HG02588 (cell line): ENCODE measurements at regions not wholly inside any gene's neighbourhood (a gene's known extent, or its start where the extent isn't known, plus 50 kb on each side); places are given as distances from the start of the nearest gene placed in this dataset.
"Not testable (repeated sequence)": the region's sequence is repeated elsewhere in the genome, so short reads cannot be mapped to it uniquely, and the experiment has no call there.

ENCODE experiments used
- ATAC-seq: cut with Tn5 transposase; IDR thresholded peaks from one replicate; pipeline ENCODE4 v1.9.1; 2021; ENCODE audit warnings: mild to moderate bottlenecking, moderate library complexity; ENCODE audit not compliant: unreplicated experiment

GRCh38 chr17:27365329-27365945, 71.5 kb downstream of the WSB1 start:
- ATAC-seq, result not testable (repeated sequence)

- ATAC-seq, result no peak
These were observed 72.5 kb downstream of the WSB1 start for GRCh38 chr17:27366437-27366836.

GRCh38 chr17:27367121-27367981, 73.4 kb downstream of the WSB1 start:
- no peak for ATAC-seq

- no peak for ATAC-seq
These were observed 74.4 kb downstream of the WSB1 start for GRCh38 chr17:27368151-27368795.

- no peak for ATAC-seq
These were observed 75.1 kb downstream of the WSB1 start for GRCh38 chr17:27368980-27369379.

GRCh38 chr17:27370776-27371175, 76.9 kb downstream of the WSB1 start:
- no peak for ATAC-seq

GRCh38 chr17:27373695-27374094, 79.8 kb downstream of the WSB1 start:
- ATAC-seq, result not testable (repeated sequence)

GRCh38 chr17:27376637-27377547, 79.4 kb upstream of the KSR1 start:
- no peak for ATAC-seq

- ATAC-seq, result no peak
These were observed 77.6 kb upstream of the KSR1 start for GRCh38 chr17:27378482-27379175.

GRCh38 chr17:27379888-27380533, 76.2 kb upstream of the KSR1 start:
- ATAC-seq, result no peak

- no peak for ATAC-seq
These were observed 75.7 kb upstream of the KSR1 start for GRCh38 chr17:27380551-27380950.

- ATAC-seq, result peak; percentile 54
These were observed 75.2 kb upstream of the KSR1 start for GRCh38 chr17:27381007-27381501.

- no peak for ATAC-seq
These were observed 74.2 kb upstream of the KSR1 start for GRCh38 chr17:27382025-27382424.

GRCh38 chr17:27384261-27384701, 72.0 kb upstream of the KSR1 start:
- ATAC-seq, result no peak

- no peak for ATAC-seq
These were observed 71.5 kb upstream of the KSR1 start for GRCh38 chr17:27384726-27385125.

- ATAC-seq, result no peak
These were observed 70.6 kb upstream of the KSR1 start for GRCh38 chr17:27385626-27386025.

GRCh38 chr17:27386206-27387075, 69.8 kb upstream of the KSR1 start:
- ATAC-seq, result no peak

- no peak for ATAC-seq
These were observed 66.6 kb upstream of the KSR1 start for GRCh38 chr17:27389542-27390140.
